ENCODE measurements at regions not wholly inside any gene's neighbourhood (a gene's known extent, or its start where the extent isn't known, plus 50 kb on each side); places are given as distances from the start of the nearest gene placed in this dataset.

- in situ Hi-C loops (cut with MboI; ENCODE audit: low sequenced_read_pairs), result no loop called here
These were observed 181.6 kb upstream of the GPR12 start for GRCh38 chr13:26942184-26942583.

- in situ Hi-C loops (cut with MboI; ENCODE audit: low sequenced_read_pairs), result no loop called here
These were observed 181.0 kb upstream of the GPR12 start for GRCh38 chr13:26941345-26942174.

- in situ Hi-C loops (cut with MboI; ENCODE audit: low sequenced_read_pairs), result no loop called here
These were observed 173.5 kb upstream of the GPR12 start for GRCh38 chr13:26934096-26934495.

- in situ Hi-C loops (cut with MboI; ENCODE audit: low sequenced_read_pairs), result no loop called here
These were observed 171.9 kb upstream of the GPR12 start for GRCh38 chr13:26932465-26932864.

GRCh38 chr13:26929971-26930730 is 169.6 kb upstream of the GPR12 start:
- in situ Hi-C loops (cut with MboI; ENCODE audit: low sequenced_read_pairs), result no loop called here

DNA sequence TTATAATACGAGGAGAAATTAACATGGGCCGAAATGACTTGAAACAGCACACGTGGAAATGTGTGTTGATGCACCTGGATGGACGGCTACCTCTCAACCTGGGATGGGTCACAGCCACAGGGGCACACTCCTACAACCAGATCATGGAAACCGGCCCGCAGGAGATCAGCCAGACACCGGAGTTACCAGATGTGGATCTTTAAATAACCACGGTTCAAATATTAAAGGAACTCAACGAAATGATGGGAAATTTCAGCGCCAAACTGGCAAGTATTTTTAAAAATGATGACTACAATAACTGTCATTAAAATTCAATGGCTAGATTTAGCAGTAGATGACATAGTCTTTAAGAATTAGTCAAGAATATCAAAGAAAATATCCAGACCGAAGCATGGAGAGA is 166.9 kb upstream of the GPR12 start:
- in situ Hi-C loops (cut with MboI; ENCODE audit: low sequenced_read_pairs), result no loop called here

- in situ Hi-C loops (cut with MboI; ENCODE audit: low sequenced_read_pairs), result no loop called here
These were observed 165.8 kb upstream of the GPR12 start for GRCh38 chr13:26926371-26926770.

- in situ Hi-C loops (cut with MboI; ENCODE audit: low sequenced_read_pairs), result no loop called here
These were observed 163.4 kb upstream of the GPR12 start for GRCh38 chr13:26923824-26924605.

DNA sequence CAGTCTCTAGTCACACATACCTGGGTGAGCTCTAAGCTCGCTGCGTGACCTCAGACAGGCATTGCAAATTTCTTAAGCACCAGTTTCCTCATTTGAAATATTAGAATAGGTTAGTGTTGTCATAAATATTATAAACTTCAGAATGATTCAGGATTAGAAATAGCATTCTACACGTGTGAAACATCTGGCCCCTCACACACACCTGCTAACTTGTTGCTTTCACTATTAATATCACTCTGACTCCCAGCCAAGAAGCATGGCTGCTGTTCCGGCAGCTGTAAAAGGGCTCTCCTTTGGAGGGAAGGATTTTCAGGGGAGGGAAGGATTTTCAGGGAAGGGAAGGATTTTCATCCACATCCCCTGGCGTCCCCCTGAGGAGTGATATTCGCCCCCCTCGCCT is 161.3 kb upstream of the GPR12 start:
- in situ Hi-C loops (cut with MboI; ENCODE audit: low sequenced_read_pairs), result no loop called here

DNA sequence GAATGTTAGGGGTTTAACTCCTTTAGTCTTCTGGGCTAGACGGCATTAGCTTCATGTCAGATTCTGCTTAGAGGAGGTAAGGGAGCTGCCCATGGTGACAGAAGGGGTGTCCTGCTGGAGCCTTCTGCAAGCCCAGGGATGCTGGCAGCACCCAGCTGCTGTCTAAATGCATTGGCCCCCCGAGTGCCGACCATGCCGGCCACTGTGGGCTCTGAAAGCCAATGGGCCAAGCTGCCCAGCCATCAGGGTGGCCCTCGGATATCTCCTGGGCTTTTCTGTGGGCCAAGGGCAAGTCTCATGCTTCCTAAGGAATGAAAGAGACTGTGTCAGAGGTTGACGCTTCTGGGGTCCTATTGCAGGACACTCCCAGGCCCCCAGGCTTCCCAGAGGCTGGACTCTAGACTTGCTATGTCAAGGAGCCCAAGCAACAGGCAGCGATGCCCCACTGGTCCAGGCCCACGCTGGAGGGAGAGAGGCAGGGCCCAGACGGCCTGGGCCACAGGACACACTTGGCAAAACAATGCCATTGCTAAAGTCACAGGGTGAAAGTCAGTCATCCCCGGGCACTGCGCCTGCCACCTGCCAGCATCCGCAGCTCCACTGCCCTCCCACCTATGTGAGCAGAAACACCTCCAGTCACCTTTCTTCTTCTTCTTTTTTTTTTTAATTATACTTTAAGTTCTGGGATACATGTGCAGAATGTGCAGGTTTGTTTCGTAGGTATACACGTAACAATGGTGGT is 160.2 kb upstream of the GPR12 start:
- in situ Hi-C loops (cut with MboI; ENCODE audit: low sequenced_read_pairs), result no loop called here

DNA sequence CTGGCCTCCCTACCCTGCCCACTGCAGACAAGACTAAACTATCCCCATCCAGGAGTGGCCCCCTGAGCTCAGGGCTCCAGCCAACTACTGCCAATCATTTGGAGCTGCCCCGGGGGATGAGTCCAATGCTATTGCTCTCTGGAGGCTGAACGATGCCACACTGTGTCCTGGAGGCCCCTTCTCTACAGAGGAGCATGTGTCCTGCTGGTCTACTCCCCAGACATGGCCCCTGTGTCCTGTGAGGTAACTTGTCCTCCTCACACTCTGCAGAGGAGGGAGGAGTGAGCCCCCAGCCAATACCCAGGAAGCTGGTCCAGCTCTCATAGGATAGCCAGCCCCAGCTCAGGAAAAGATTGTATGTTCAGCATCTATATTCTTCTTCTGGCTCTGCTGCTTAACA is 159.1 kb upstream of the GPR12 start:
- in situ Hi-C loops (cut with MboI; ENCODE audit: low sequenced_read_pairs), result no loop called here

- in situ Hi-C loops (cut with MboI; ENCODE audit: low sequenced_read_pairs), result no loop called here
These were observed 158.7 kb upstream of the GPR12 start for GRCh38 chr13:26919311-26919710.

- in situ Hi-C loops (cut with MboI; ENCODE audit: low sequenced_read_pairs), result no loop called here
These were observed 154.0 kb upstream of the GPR12 start for GRCh38 chr13:26914624-26915023.

- in situ Hi-C loops (cut with MboI; ENCODE audit: low sequenced_read_pairs), result no loop called here
These were observed 153.6 kb upstream of the GPR12 start for GRCh38 chr13:26914148-26914547.

DNA sequence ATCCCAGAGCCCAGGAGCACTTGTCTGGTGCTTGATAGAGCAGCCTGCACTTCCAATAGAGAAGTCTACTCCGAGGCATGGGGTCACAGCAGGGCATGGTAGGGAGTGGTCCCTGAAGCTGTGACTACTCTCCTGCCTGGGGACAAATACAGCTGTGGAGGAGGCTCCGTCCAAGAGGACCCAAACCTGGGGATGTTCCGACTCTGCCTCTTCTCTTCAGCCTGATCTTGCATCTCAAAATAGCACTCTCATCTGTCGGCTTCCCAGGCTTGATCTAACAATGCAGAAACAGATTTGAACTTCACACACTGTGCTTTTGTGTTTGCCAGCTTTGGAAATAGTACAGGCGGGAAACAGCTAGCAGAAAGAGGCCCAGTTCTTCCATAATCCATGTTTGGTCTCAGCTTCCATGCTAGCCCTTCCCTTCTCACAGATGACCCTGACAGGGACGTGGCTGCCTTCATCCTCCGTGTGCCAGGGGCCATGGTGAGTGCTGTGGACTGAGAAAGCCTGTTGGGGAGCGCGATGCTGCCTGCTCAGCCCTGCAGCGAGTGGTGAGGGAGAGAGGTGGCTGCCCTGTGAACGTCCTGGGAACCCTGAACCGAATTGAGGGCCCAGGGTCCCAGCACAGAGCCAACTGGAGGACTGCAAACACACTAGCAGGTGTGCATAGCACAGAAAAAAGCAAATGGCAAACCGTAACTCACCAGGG is 150.3 kb upstream of the GPR12 start:
- in situ Hi-C loops (cut with MboI; ENCODE audit: low sequenced_read_pairs), result no loop called here

DNA sequence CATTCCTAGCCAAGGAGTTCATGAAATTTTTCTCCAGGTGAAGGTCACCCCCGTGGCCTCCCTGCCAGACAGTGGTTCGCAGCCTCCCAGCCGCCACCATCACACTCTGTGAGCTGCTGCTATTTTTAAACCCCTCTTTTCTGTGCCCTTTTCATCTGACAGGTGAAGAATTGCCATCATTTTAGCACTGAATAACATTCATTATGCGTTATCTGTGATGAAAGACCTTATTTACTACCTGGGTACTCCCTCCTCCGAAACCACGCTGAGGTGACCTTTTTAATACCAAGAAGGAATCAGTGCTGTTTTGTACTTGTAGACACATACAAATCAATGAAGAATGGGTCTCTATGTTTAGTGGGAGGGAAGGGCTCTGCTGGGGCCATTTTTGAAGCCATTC is 148.9 kb upstream of the GPR12 start:
- in situ Hi-C loops (cut with MboI; ENCODE audit: low sequenced_read_pairs), result no loop called here

DNA sequence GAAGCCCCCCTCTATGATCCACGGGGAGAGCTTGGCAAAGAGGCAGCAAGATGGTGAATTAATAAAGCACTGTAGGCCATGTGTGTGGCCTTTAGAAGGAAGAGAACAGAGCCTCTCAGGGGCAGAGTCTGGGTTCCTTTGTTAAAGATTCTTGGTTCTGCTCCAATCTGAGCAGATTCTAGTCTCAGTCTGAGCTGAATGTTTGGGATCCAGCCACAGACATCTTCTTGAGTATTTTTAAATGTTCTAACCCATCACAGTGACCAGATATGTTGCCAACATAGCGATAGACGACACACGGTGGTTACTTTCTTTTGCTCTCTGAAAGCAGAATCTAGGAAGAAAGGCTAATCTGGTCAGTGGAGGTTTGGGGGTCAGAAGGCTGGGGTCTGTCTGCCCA is 147.5 kb upstream of the GPR12 start:
- in situ Hi-C loops (cut with MboI; ENCODE audit: low sequenced_read_pairs), result no loop called here

DNA sequence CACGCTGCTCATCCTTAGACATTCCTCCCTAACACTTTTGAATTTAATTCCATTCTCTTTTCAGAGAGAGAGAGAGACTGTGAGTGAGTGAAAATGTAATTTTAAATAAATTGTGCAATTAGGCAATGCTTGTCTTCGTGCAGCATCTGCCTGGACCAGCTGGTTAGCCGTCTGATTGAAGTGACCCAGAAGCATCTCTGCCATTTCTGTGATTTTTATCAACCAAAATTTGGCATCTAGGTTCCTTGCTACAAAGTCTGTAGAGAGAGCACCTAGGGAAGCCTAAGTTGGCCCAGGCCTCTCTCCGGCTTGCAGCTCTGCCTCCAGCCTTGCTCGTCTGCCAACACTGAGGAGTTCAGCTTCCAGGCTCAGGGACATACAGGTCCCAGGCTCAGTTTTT is 138.6 kb upstream of the GPR12 start:
- in situ Hi-C loops (cut with MboI; ENCODE audit: low sequenced_read_pairs), result loop anchor here (25.0 kb wide), 1 partner anchor 712 kb away; no protein-coding TSS in a partner anchor

DNA sequence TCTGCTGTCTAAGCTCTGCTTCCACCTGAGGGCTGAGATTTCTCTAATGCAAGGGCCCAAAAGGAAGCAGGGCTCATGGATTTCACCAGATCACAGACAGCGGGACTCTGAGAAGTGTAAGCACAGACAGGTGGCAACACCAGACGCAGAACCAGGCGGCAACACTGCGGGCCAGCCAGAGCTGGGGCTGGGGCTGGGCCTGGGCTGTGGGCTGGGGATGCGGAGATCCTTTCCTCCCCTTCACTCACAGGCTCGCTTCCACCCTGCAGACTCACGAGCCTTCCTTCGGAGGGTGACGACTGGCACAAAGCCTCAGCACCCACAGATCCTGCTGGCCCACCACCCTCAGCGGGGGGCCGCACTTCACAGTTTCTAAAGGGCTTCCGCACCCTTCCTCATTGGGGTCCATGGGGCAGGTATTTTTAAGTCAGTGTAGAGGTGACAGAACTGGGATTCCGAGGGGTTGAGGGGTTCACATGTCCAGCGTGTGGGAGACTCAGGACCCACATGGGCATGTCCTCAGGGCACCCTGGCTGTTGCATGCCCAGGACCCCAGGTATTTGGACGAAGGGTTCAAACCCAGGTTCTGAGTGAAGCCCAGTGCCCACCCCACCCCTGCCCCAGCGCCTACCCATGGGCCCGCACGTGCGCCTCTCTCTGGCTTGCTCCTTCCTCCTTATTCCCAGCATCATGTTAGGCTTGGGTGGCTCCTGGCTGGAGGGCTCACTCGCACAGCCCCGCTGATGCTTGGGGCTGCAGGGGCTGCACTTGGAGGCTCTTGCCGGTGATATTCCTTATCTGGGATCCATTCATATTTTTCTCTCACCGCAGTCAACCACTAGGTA is 137.3 kb upstream of the GPR12 start:
- in situ Hi-C loops (cut with MboI; ENCODE audit: low sequenced_read_pairs), result loop anchor here (25.0 kb wide), 1 partner anchor 711 kb away; no protein-coding TSS in a partner anchor
